Endodermal cell (in vitro differentiated cells): ENCODE measurements at regions not wholly inside any gene's neighbourhood (a gene's known extent, or its start where the extent isn't known, plus 50 kb on each side); places are given as distances from the start of the nearest gene placed in this dataset.

Experiments used
- DNase-seq: peaks from one replicate; pipeline ENCODE4 v3.0.0-alpha.2; 2017
- H3K27ac ChIP-seq: 2 replicates; pipeline ENCODE4 v1.5.1; 2013; ENCODE audit warnings: mild to moderate bottlenecking, low read depth, low read length, moderate library complexity
- H3K27me3 ChIP-seq: 2 replicates; pipeline ENCODE4 v1.6.1; 2013; ENCODE audit warnings: mild to moderate bottlenecking, low read length, moderate library complexity; ENCODE audit not compliant: insufficient read depth, control insufficient read depth, poor library complexity, severe bottlenecking
- H3K36me3 ChIP-seq: 2 replicates; pipeline ENCODE4 v1.7.0; 2013; ENCODE audit warnings: mild to moderate bottlenecking, low read length, moderate library complexity; ENCODE audit not compliant: control insufficient read depth, insufficient read depth
- H3K4me1 ChIP-seq: one replicate; pipeline ENCODE4 v1.7.0; 2013; ENCODE audit warnings: low read length; ENCODE audit not compliant: control insufficient read depth, insufficient read depth
- H3K4me3 ChIP-seq: 2 replicates; pipeline ENCODE4 v1.5.1; 2013; ENCODE audit warnings: mild to moderate bottlenecking, low read length, moderate library complexity
- H3K9ac ChIP-seq: 2 replicates; pipeline ENCODE4 v1.6.1; 2013; ENCODE audit warnings: mild to moderate bottlenecking, low read length, moderate library complexity; ENCODE audit not compliant: poor library complexity, severe bottlenecking; ENCODE audit errors: extremely low read depth
- H3K9me3 ChIP-seq: 2 replicates; pipeline ENCODE4 v1.6.1; 2013; ENCODE audit warnings: mild to moderate bottlenecking, low read length, moderate library complexity; ENCODE audit not compliant: control insufficient read depth
- H3K27ac Mint-ChIP-seq: 2 replicates; pipeline ENCODE4 v1.8.0; 2020; ENCODE audit warnings: mixed read lengths
- H3K27me3 Mint-ChIP-seq: 2 replicates; pipeline ENCODE4 v1.8.0; 2021; ENCODE audit warnings: mild to moderate bottlenecking, mixed read lengths; ENCODE audit not compliant: insufficient read depth
- H3K36me3 Mint-ChIP-seq: 2 replicates; pipeline ENCODE4 v1.8.0; 2020; ENCODE audit warnings: low read depth, mixed read lengths
- H3K4me1 Mint-ChIP-seq: 2 replicates; pipeline ENCODE4 v1.8.0; 2020; ENCODE audit warnings: mixed read lengths
- H3K4me3 Mint-ChIP-seq: 2 replicates; pipeline ENCODE4 v1.8.0; 2020; ENCODE audit warnings: mild to moderate bottlenecking, moderate library complexity, mixed read lengths
- H3K9me3 Mint-ChIP-seq: 2 replicates; pipeline ENCODE4 v1.8.0; 2020; ENCODE audit warnings: mild to moderate bottlenecking, mixed read lengths
- WGBS, 2 experiments: methylation state at CpG; one replicate each; pipeline versions ENCODE4 v1.1.5 to v1.1.7; 2013; ENCODE audit warnings: missing lambda C conversion rate in 2 of 2, mixed read lengths in 1 of 2; ENCODE audit not compliant: insufficient coverage in 1 of 2, insufficient read length in 1 of 2; 5-methylcytosine and 5-hydroxymethylcytosine counted together
- TF ChIP-seq, protein P1 (sequence below): fragments of 200-600 bp; sonication (generic); conservative IDR thresholded peaks from 2 replicates; pipeline ENCODE4 v1.5.0; 2021; ENCODE audit warnings: antibody characterized with exemption, mild to moderate bottlenecking

DNA sequence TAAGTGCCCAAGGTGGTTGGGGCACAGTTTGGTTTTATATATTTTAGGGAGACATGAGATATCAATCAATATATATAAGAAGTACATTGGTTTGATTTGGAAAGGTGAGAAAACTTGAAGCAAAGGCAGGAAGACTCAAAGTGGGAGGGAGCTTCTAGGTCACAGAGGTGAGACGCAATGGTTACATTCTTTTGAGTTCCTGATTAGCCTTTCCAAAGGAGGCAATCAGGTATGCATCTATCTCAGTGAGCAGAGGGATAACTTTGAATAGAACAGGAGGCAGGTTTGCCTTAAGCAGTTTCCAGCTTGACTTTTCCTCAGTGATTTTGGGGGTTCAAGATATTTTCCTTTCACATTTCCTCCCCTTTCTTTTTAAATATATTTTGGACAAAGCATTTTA is 58.0 kb upstream of the SLC35F1 start:
- Mint-ChIP-seq H3K4me3 (no peak overlapping the region), H3K4me1 (no peaks in the 10 kb centered on the region), H3K27me3 (peaks cover 3% of the 10 kb centered on the region), H3K36me3 (no peaks in the 10 kb centered on the region), H3K27ac (no peak overlapping the region), H3K9me3 (peaks cover 25% of the 10 kb centered on the region)
- no peak for DNase-seq
- Histone ChIP-seq H3K27me3 (no peaks in the 10 kb centered on the region), H3K36me3 (no peaks in the 10 kb centered on the region), H3K4me3 (no peak overlapping the region), H3K4me1 (no peaks in the 10 kb centered on the region), H3K27ac (no peak overlapping the region), H3K9ac (no peak overlapping the region), H3K9me3 (no peaks in the 10 kb centered on the region)
- WGBS, 2 experiments, result 84 to 100% methylated on average over 1 of the region's 1 CpG
- TF ChIP-seq, protein P1, sequence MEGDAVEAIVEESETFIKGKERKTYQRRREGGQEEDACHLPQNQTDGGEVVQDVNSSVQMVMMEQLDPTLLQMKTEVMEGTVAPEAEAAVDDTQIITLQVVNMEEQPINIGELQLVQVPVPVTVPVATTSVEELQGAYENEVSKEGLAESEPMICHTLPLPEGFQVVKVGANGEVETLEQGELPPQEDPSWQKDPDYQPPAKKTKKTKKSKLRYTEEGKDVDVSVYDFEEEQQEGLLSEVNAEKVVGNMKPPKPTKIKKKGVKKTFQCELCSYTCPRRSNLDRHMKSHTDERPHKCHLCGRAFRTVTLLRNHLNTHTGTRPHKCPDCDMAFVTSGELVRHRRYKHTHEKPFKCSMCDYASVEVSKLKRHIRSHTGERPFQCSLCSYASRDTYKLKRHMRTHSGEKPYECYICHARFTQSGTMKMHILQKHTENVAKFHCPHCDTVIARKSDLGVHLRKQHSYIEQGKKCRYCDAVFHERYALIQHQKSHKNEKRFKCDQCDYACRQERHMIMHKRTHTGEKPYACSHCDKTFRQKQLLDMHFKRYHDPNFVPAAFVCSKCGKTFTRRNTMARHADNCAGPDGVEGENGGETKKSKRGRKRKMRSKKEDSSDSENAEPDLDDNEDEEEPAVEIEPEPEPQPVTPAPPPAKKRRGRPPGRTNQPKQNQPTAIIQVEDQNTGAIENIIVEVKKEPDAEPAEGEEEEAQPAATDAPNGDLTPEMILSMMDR, result no peak
